B cell (primary cell): ENCODE measurements at regions not wholly inside any gene's neighbourhood (a gene's known extent, or its start where the extent isn't known, plus 50 kb on each side); places are given as distances from the start of the nearest gene placed in this dataset.

ENCODE experiments used
- ATAC-seq: fragments of 200-7000 bp; cut with Tn5 transposase; one replicate; pipeline ENCODE4 v1.10.0; 2021; ENCODE audit warnings: low read depth, mild to moderate bottlenecking, moderate number of reproducible peaks, moderate library complexity
- CTCF ChIA-PET: fragments of 350-600 bp; sonication (Branson Sonifier 250); formaldehyde crosslinking; loops from one replicate; lab custom pipeline; 2021; ENCODE audit warnings: antibody characterized with exemption, inconsistent platforms; lab: Charles Lee
- POLR2A ChIA-PET: fragments of 350-600 bp; sonication (Branson Sonifier 250); formaldehyde crosslinking; loops from one replicate; lab custom pipeline; 2021; ENCODE audit warnings: antibody characterized with exemption; lab: Charles Lee
- DNase-seq: peaks from one replicate; pipeline ENCODE4 v3.0.0; 2013
- H2AFZ ChIP-seq: 2 replicates; pipeline ENCODE4 v1.6.1; 2012; ENCODE audit warnings: mild to moderate bottlenecking, low read depth, low read length; ENCODE audit not compliant: insufficient read depth, poor library complexity, severe bottlenecking
- H3K27ac ChIP-seq, 2 donors: 1 replicate in 1 of 2; 2 replicates in 1 of 2; pipeline ENCODE4 v1.5.1; 2012 to 2013; ENCODE audit warnings: low read length in 2 of 2, mild to moderate bottlenecking in 2 of 2, moderate library complexity in 1 of 2
- H3K27me3 ChIP-seq, 4 experiments: fragments of 200-600 bp in 1 of 4; sonication (generic) in 1 of 4; replicated peaks in 1 of 4; 1 replicate in 2 of 4; 2 replicates in 2 of 4; pipeline versions ENCODE4 v1.6.1 to v1.7.0; 2013 to 2016; ENCODE audit warnings: low read length in 3 of 4, mild to moderate bottlenecking in 2 of 4, mixed read lengths in 1 of 4, moderate library complexity in 1 of 4; ENCODE audit not compliant: insufficient read depth in 4 of 4, control insufficient read depth in 3 of 4; ENCODE audit errors: control extremely low read depth in 1 of 4
- H3K36me3 ChIP-seq, 2 experiments: replicated peaks in 1 of 2; 1 replicate in 1 of 2; 2 replicates in 1 of 2; pipeline versions ENCODE4 v1.6.1 to v1.7.1; 2013; ENCODE audit warnings: low read length in 1 of 2; ENCODE audit not compliant: insufficient read depth in 2 of 2, control insufficient read depth in 1 of 2; ENCODE audit errors: control extremely low read depth in 1 of 2, extremely low read depth in 1 of 2
- H3K4me1 ChIP-seq, 2 donors: fragments of 200-600 bp in 1 of 2; sonication (generic) in 1 of 2; 1 replicate in 1 of 2; 2 replicates in 1 of 2; pipeline versions ENCODE4 v1.5.1 to v1.6.1; 2013 to 2017; ENCODE audit warnings: low read length in 2 of 2; ENCODE audit not compliant: control insufficient read depth in 2 of 2, insufficient read depth in 2 of 2
- H3K4me2 ChIP-seq: replicated peaks from 2 replicates; pipeline ENCODE3; 2012; ENCODE audit warnings: mild to moderate bottlenecking, low read depth, low read length; ENCODE audit not compliant: poor library complexity, severe bottlenecking
- H3K4me3 ChIP-seq, 5 experiments: fragments of 200-600 bp in 1 of 5; sonication (generic) in 1 of 5; 1 replicate in 3 of 5; 2 replicates in 2 of 5; pipeline versions ENCODE4 v1.5.1 to v1.7.0; 2011 to 2016; ENCODE audit warnings: low read length in 4 of 5, mild to moderate bottlenecking in 4 of 5, low read depth in 2 of 5, control low read depth in 1 of 5, moderate library complexity in 1 of 5; ENCODE audit not compliant: insufficient read depth in 1 of 5; ENCODE audit errors: control extremely low read depth in 1 of 5, extremely low read depth in 1 of 5
- H3K79me2 ChIP-seq: fragments of 200-600 bp; sonication (generic); one replicate; pipeline ENCODE4 v1.6.0; 2016; ENCODE audit warnings: low read length; ENCODE audit not compliant: control insufficient read depth, insufficient read depth
- H3K9ac ChIP-seq: fragments of 200-600 bp; sonication (generic); 2 replicates; pipeline ENCODE4 v1.6.1; 2017; ENCODE audit warnings: mild to moderate bottlenecking, low read length, moderate library complexity
- H3K9me3 ChIP-seq, 3 donors: one replicate each; pipeline versions ENCODE4 v1.6.1 to v1.7.1; 2013; ENCODE audit warnings: low read length in 2 of 3; ENCODE audit not compliant: control insufficient read depth in 2 of 3, insufficient read depth in 1 of 3; ENCODE audit errors: control extremely low read depth in 1 of 3
- H4K20me1 ChIP-seq: 2 replicates; pipeline ENCODE4 v1.6.0; 2012; ENCODE audit warnings: mild to moderate bottlenecking, low read length; ENCODE audit not compliant: insufficient read depth, control insufficient read depth, poor library complexity, severe bottlenecking
- H3K27ac Mint-ChIP-seq: one replicate; pipeline ENCODE4 v1.8.0; 2021; ENCODE audit warnings: mixed read lengths
- H3K27me3 Mint-ChIP-seq: one replicate; pipeline ENCODE4 v1.8.0; 2021; ENCODE audit warnings: mixed read lengths
- H3K4me1 Mint-ChIP-seq: one replicate; pipeline ENCODE4 v1.8.0; 2021; ENCODE audit warnings: mixed read lengths
- H3K4me3 Mint-ChIP-seq: one replicate; pipeline ENCODE4 v1.8.0; 2021; ENCODE audit warnings: mixed read lengths
- H3K9me3 Mint-ChIP-seq: one replicate; pipeline ENCODE4 v1.8.0; 2022; ENCODE audit warnings: mixed read lengths; ENCODE audit not compliant: insufficient read depth
- CTCF ChIP-seq: fragments of 200-600 bp; IDR thresholded peaks from one replicate; pipeline ENCODE4 v1.8.0; 2022; ENCODE audit warnings: antibody characterized with exemption, mild to moderate bottlenecking
- EZH2 ChIP-seq: IDR thresholded peaks from 2 replicates; pipeline ENCODE4 v1.6.1; 2012; ENCODE audit warnings: borderline replicate concordance, low read depth, mild to moderate bottlenecking, moderate library complexity, low read length; ENCODE audit not compliant: insufficient read depth, poor library complexity, severe bottlenecking
- WGBS: methylation state at CpG from one replicate; pipeline ENCODE4 v1.1.5; 2013; ENCODE audit warnings: missing lambda C conversion rate; ENCODE audit not compliant: insufficient coverage; 5-methylcytosine and 5-hydroxymethylcytosine counted together
- intact Hi-C: fragments of 100-400 bp; cut with micrococcal nuclease; formaldehyde crosslinking; loops from one replicate; pipeline ENCODE4 v1.10.0; 2022

- WGBS, result no CpG with 5 or more reads among the region's 2 CpGs
- ATAC-seq (no peak), DNase-seq (no peak)
- H3K4me1 Mint-ChIP-seq, result no peaks in the 10 kb centered on the region
- no peaks in the 10 kb centered on the region for H3K36me3 ChIP-seq
- H3K79me2 ChIP-seq, result no peaks in the 10 kb centered on the region
- ChIA-PET CTCF (no interaction called here), POLR2A (no interaction called here)
- no peak overlapping the region for H3K4me3 Mint-ChIP-seq
- H3K4me2 ChIP-seq, result no peak overlapping the region
- no peaks in the 10 kb centered on the region for H4K20me1 ChIP-seq
- no peak overlapping the region for H3K27ac ChIP-seq
- no peaks in the 10 kb centered on the region for H3K27me3 ChIP-seq
- no peaks in the 10 kb centered on the region for H3K9me3 ChIP-seq
- no peak overlapping the region for H3K9ac ChIP-seq
- H2AFZ ChIP-seq, result no peak overlapping the region
- no peak for TF ChIP-seq CTCF
- no peak for TF ChIP-seq EZH2
- intact Hi-C loops, result no loop called here
- H3K9me3 Mint-ChIP-seq, result no peaks in the 10 kb centered on the region
- no peaks in the 10 kb centered on the region for H3K27me3 Mint-ChIP-seq
- no peak overlapping the region for H3K4me3 ChIP-seq
- no peaks in the 10 kb centered on the region for H3K4me1 ChIP-seq
- H3K27ac Mint-ChIP-seq, result no peak overlapping the region
These were observed 93.0 kb upstream of the ODAD2 start for GRCh38 chr10:28091913-28092312.

GRCh38 chr10:28090506-28090905, 91.6 kb upstream of the ODAD2 start:
- WGBS, result 100% methylated on average over 1 of the region's 4 CpGs
- TF ChIP-seq CTCF, result no peak
- TF ChIP-seq EZH2, result no peak
- no peak for ATAC-seq
- Mint-ChIP-seq H3K4me1 (no peaks in the 10 kb centered on the region), H3K4me3 (no peak overlapping the region), H3K27ac (no peak overlapping the region), H3K27me3 (no peaks in the 10 kb centered on the region), H3K9me3 (no peaks in the 10 kb centered on the region)
- no peaks in the 10 kb centered on the region for H3K9me3 ChIP-seq
- no peak overlapping the region for H3K4me3 ChIP-seq
- no peaks in the 10 kb centered on the region for H3K4me1 ChIP-seq
- no peak for DNase-seq
- H3K27ac ChIP-seq, result no peak overlapping the region
- H4K20me1 ChIP-seq, result no peaks in the 10 kb centered on the region
- H3K27me3 ChIP-seq, result no peaks in the 10 kb centered on the region
- no peak overlapping the region for H3K9ac ChIP-seq
- POLR2A ChIA-PET, result no interaction called here
- H3K4me2 ChIP-seq, result no peak overlapping the region
- no peaks in the 10 kb centered on the region for H3K36me3 ChIP-seq
- no peak overlapping the region for H2AFZ ChIP-seq
- intact Hi-C loops, result no loop called here
- CTCF ChIA-PET, result no interaction called here
- no peaks in the 10 kb centered on the region for H3K79me2 ChIP-seq
